Parathyroid adenoma (tissue), 2 donors: ENCODE measurements at regions not wholly inside any gene's neighbourhood (a gene's known extent, or its start where the extent isn't known, plus 50 kb on each side); places are given as distances from the start of the nearest gene placed in this dataset.

Source experiments
- H2AFZ ChIP-seq: fragments of 300-600 bp; sonication (generic); one replicate; pipeline ENCODE4 v1.7.0; 2017; ENCODE audit warnings: antibody characterized with exemption, mild to moderate bottlenecking
- H3K27ac ChIP-seq: fragments of 300-600 bp; sonication (generic); one replicate; pipeline ENCODE4 v1.7.0; 2017
- H3K27me3 ChIP-seq: fragments of 300-600 bp; sonication (generic); one replicate; pipeline ENCODE4 v1.7.0; 2017; ENCODE audit warnings: low read length; ENCODE audit not compliant: control insufficient read depth, insufficient read depth
- H3K36me3 ChIP-seq: fragments of 300-600 bp; sonication (generic); one replicate; pipeline ENCODE4 v1.7.0; 2017; ENCODE audit warnings: low read length; ENCODE audit not compliant: control insufficient read depth, insufficient read depth
- H3K4me1 ChIP-seq: fragments of 300-600 bp; sonication (generic); one replicate; pipeline ENCODE4 v1.7.0; 2017; ENCODE audit warnings: control low read depth
- H3K4me2 ChIP-seq: fragments of 300-600 bp; sonication (generic); one replicate; pipeline ENCODE4 v1.7.0; 2017; ENCODE audit warnings: low read length
- H3K4me3 ChIP-seq: fragments of 300-600 bp; sonication (generic); one replicate; pipeline ENCODE4 v1.7.0; 2017; ENCODE audit warnings: low read depth, low read length
- H3K79me2 ChIP-seq: fragments of 300-600 bp; sonication (generic); one replicate; pipeline ENCODE4 v1.7.0; 2017; ENCODE audit warnings: control low read depth
- H3K9ac ChIP-seq: fragments of 300-600 bp; sonication (generic); one replicate; pipeline ENCODE4 v1.7.0; 2017; ENCODE audit warnings: mild to moderate bottlenecking
- H3K9me3 ChIP-seq: fragments of 300-600 bp; sonication (generic); one replicate; pipeline ENCODE4 v1.7.0; 2017; ENCODE audit warnings: low read length; ENCODE audit not compliant: control insufficient read depth
- TF ChIP-seq, protein P1 (sequence below): fragments of 300-600 bp; sonication (generic); IDR thresholded peaks from one replicate; pipeline ENCODE4 v1.7.0; 2017; ENCODE audit warnings: antibody characterized with exemption, mild to moderate bottlenecking
- donor health status: primary hyperparathyroidism.

- Histone ChIP-seq H3K9ac (no peak overlapping the region), H3K9me3 (no peaks in the 10 kb centered on the region), H3K4me3 (no peak overlapping the region), H3K36me3 (no peaks in the 10 kb centered on the region), H3K4me1 (no peaks in the 10 kb centered on the region), H3K27me3 (no peaks in the 10 kb centered on the region), H3K79me2 (no peaks in the 10 kb centered on the region), H2AFZ (no peak overlapping the region), H3K27ac (no peak overlapping the region), H3K4me2 (no peak overlapping the region)
- TF ChIP-seq, protein P1, sequence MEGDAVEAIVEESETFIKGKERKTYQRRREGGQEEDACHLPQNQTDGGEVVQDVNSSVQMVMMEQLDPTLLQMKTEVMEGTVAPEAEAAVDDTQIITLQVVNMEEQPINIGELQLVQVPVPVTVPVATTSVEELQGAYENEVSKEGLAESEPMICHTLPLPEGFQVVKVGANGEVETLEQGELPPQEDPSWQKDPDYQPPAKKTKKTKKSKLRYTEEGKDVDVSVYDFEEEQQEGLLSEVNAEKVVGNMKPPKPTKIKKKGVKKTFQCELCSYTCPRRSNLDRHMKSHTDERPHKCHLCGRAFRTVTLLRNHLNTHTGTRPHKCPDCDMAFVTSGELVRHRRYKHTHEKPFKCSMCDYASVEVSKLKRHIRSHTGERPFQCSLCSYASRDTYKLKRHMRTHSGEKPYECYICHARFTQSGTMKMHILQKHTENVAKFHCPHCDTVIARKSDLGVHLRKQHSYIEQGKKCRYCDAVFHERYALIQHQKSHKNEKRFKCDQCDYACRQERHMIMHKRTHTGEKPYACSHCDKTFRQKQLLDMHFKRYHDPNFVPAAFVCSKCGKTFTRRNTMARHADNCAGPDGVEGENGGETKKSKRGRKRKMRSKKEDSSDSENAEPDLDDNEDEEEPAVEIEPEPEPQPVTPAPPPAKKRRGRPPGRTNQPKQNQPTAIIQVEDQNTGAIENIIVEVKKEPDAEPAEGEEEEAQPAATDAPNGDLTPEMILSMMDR, result no peak
Observed at GRCh38 chr13:44785401-44785800, 203.9 kb downstream of the NUFIP1 start.

DNA sequence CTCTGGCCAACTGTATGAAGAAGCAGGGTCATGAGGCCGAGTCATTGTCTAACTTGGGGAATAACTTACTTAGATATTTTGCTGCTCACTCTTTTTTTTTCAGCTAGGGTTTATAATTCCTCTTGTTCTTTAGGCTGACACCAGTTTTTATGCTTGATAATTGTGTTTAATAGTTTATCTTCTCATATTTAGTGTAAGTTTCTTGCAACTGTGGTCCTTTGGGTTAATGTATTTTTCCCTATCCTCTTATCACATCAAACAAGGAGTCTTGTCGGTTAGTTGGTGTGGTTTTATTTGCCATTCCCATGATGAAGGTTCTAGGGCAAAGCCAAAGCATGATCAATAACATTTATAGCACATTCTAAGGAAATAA lies 204.6 kb downstream of the NUFIP1 start:
- Histone ChIP-seq H3K4me3 (no peak overlapping the region), H3K9ac (no peak overlapping the region), H2AFZ (no peak overlapping the region), H3K36me3 (no peaks in the 10 kb centered on the region), H3K4me2 (no peak overlapping the region), H3K9me3 (no peaks in the 10 kb centered on the region), H3K4me1 (no peaks in the 10 kb centered on the region), H3K27me3 (no peaks in the 10 kb centered on the region), H3K79me2 (no peaks in the 10 kb centered on the region), H3K27ac (no peak overlapping the region)
- TF ChIP-seq, protein P1, result no peak

- Histone ChIP-seq H3K4me3 (no peak overlapping the region), H3K4me2 (no peak overlapping the region), H3K9ac (no peak overlapping the region), H2AFZ (no peak overlapping the region), H3K27me3 (no peaks in the 10 kb centered on the region), H3K36me3 (no peaks in the 10 kb centered on the region), H3K9me3 (no peaks in the 10 kb centered on the region), H3K79me2 (no peaks in the 10 kb centered on the region), H3K27ac (no peak overlapping the region), H3K4me1 (no peaks in the 10 kb centered on the region)
- TF ChIP-seq, protein P1, result no peak
Observed at GRCh38 chr13:44783994-44784707, 205.1 kb downstream of the NUFIP1 start.

- no peak overlapping the region for H3K4me2 ChIP-seq
- no peak overlapping the region for H3K9ac ChIP-seq
- H3K9me3 ChIP-seq, result no peaks in the 10 kb centered on the region
- H2AFZ ChIP-seq, result no peak overlapping the region
- H3K4me3 ChIP-seq, result no peak overlapping the region
- no peaks in the 10 kb centered on the region for H3K79me2 ChIP-seq
- H3K36me3 ChIP-seq, result no peaks in the 10 kb centered on the region
- TF ChIP-seq, protein P1, result no peak
- H3K27me3 ChIP-seq, result no peaks in the 10 kb centered on the region
- H3K27ac ChIP-seq, result no peak overlapping the region
- H3K4me1 ChIP-seq, result no peaks in the 10 kb centered on the region
Observed at GRCh38 chr13:44780591-44781280, 204.6 kb upstream of the TSC22D1 start.
